AG20443 (cell line): ENCODE measurements at regions not wholly inside any gene's neighbourhood (a gene's known extent, or its start where the extent isn't known, plus 50 kb on each side); places are given as distances from the start of the nearest gene placed in this dataset.

Experiments used
- DNase-seq: peaks from one replicate; pipeline ENCODE4 v3.0.0; 2012; ENCODE audit warnings: low spot score, mixed read lengths

- no peak for DNase-seq
These were observed 1102.7 kb upstream of the EEF2KMT start for GRCh38 chr16:6200271-6200670.

DNA sequence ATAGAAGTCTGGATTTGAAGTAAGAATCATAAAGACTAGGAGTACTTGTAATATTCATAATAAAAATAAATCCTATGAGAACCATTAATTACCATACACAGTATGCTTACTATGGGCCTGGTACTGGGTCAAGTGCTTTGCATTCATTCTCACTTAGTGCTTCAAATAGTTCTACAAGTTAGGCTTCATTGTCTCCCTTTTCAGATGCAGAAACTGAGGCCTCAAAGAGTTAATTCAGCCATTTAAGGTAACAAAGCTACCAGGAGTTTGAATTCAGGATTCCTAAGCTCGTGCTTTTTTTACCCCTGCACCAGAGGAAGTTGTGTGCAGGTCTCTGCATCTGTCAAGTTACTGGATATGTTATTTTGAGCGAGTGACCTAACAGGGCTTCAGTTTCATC, 1098.4 kb upstream of the EEF2KMT start:
- no peak for DNase-seq

DNA sequence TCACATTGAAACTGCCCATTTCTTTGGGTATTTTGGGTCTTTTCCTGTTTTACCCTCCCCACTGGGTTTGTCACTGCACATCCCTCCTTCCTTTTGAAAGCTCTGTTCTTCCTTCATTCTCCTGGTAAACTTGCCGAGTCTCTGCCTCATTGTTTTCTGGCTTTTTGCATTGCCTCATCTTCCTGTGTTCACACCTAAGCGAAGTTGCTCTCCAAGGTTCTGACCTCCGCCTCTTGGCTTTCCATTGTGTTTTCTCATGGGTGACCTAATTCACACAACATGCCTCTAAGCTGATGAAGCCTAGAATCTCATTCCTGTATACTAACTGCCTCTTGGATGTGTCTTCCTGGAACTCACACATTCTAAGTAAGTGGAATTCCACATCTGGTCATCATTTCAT, 1096.1 kb upstream of the EEF2KMT start:
- DNase-seq, result no peak

GRCh38 chr16:6192984-6193383, 1095.4 kb upstream of the EEF2KMT start:
- DNase-seq, result no peak

GRCh38 chr16:6192532-6192931, 1094.9 kb upstream of the EEF2KMT start:
- no peak for DNase-seq

DNA sequence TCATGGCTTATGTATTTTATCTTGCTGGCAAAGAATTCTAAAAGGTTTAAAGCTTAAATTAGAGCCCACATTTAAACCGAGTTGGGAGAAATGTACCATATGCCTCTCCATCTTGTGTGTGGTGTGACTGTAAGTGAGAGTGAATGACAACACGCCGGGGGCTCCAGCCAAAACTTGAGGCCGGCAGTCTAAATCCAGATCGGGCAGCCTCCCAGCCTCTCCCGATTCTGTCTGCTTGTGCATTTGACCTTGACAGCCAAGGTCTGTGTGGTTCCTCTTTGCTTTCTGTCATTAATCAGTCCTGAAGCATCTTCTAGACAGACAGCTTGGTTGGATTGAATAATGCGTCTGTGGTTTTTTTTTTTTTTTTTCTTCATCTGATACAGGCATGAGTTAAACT, 1093.2 kb upstream of the EEF2KMT start:
- no peak for DNase-seq

DNA sequence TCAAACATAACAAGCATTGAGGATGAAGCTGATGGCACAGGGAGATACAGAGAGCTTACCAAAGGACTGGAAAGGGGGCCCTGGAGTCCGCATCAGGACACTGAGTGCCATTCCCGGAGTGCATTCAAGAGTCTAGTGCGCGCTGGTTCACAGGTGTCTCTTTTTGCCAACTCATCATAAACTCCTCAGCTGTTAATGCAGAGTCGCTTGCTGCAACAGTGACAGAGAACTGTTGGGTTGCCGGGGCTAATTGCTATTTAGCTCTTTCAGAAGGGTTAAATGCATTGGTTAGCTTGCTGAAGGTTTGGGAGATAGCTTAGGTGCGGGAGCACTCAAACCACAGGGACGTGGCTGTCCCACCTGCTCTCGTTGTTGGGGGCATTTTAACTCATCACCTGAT, 1091.6 kb upstream of the EEF2KMT start:
- DNase-seq, result no peak

DNA sequence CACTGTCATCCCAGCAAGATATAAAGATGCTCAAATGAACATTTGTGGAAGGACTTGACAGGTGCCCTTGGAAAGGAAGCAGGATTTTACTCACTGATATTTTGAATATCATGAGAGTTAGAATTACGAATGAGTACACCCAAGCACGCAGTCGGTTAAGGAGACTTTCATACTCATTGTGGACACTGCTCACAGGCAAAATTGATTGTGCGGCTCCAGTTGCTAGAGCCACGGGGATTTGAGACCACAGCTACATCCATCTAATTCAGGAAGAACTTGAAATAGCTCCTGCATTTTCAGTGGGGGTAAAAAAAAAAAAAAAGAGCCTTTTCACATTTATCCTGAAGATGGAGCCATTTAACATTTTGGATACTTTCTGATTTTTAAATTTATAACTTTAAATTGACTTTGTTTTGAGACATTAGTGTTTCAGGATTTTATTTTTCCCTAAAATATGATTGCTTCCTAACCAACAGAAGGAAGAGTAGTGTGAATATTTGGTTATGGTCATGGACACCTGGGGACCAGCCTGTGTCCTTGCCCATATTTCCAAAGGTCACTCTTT, 1080.1 kb upstream of the EEF2KMT start:
- no peak for DNase-seq

GRCh38 chr16:6170022-6170421, 1072.4 kb upstream of the EEF2KMT start:
- no peak for DNase-seq

GRCh38 chr16:6165330-6165979, 1067.9 kb upstream of the EEF2KMT start:
- DNase-seq, result no peak

- DNase-seq, result no peak
These were observed 1063.3 kb upstream of the EEF2KMT start for GRCh38 chr16:6160871-6161270.

DNA sequence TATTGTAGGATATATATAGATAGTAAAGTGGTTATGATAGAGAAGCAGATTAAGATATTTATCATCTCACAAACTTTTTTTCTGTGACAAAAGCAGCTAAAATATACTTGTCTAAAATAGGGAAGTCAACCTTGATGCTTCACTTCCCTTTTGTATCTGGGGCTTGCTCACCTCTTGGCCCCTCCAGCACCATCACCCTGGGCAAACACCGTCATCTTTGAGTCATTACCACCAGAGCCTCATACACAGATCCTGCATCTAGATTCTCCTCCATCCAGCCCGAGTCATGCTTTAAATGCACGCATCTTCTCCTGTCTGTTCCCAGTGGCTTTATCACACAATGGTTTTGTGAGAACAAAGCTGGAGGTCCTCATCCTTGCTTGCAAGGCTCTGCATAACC, 1062.7 kb upstream of the EEF2KMT start:
- DNase-seq, result no peak

DNA sequence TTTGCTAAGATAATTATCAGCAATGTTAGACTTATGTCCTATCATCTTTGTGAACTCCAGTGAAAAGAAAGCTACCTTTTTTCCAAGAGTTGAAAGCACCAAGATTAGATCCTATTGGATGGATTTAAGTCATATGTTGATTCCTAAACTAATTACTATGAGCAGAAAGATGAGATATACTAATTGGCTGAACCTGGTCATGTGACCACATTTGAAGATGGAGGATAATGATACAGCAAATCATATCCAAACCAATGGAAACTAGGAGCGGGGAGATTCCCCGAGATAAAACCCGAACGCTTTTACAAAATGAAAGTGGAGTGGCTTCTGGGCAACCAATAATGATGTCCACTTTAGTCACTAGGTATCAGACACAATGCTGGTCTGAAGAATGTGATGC, 1060.2 kb upstream of the EEF2KMT start:
- no peak for DNase-seq

DNA sequence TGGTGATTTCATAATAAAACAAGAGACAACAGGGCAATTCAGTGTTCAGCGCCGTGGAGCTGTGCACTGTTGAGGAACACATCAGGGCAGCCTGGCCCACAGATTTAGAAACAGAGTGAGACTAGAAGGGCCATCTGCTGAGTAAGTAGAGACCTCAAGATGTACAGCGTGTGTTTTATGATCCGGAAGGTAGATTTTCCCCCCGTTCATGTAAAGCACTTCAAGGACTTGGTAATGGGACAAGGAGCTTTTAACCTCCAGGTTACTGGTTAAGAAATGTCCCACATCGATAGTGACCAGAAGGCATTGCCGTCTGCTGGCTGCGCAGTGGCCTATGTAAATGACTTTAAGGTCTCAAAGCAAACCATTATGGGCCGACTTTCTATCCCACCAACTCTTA, 1057.7 kb upstream of the EEF2KMT start:
- DNase-seq, result no peak

DNA sequence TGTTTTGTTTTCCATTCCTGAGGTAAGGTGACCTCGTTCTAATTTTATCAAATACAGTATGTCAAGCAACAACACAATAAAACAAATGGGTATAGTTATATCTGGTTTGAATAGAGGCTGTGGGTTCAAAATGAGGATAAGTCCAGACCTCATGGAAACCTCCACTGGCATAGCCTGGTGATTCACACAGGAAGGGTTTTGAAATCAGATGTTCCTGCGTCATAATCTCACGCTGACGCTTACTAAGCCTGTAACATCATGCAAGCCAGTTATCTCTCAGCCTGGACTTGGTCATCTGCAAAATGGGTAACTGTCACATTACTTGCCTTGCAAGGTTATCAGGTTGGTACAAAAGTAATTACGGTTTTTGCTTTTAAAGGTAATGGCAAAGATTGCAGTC, 1056.3 kb upstream of the EEF2KMT start:
- DNase-seq, result no peak

DNA sequence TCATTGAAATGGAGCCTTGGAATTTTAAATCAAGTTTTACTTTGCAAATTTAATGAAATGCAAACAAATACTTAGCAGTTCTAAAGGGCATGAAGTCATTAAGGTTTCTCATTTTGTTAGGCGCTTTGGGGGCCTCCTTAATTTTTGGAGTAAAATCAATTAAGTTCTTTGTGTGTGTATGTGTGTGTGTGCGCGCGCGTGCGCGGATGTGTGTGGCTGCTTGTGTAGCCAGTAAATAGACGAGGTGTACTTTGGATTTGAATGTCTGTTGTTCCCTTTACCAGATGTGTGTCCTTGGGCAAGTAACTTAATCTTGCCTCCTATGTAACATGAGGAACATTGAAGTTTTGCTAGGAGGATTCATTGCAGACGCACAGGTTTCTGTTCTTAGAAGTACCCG, 1051.4 kb upstream of the EEF2KMT start:
- DNase-seq, result no peak

DNA sequence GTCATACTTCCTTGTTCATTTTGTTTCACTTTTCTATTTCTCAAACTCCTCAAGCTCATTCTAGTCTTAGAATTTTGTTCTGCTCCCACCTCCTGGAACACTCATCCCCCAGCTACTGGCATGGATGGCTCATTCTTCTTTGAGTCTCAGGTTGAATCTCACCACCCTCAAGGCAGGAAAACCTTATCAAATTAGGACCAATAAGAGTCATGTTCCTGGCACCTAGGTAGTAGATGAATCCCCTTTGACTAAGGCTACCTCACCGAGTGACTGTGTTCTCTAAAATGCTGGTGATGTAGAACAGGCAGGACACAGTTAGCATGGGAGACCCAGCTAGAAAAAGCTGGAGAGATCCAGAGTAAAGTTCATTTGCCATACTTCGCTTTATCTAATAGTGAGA, 1050.8 kb upstream of the EEF2KMT start:
- no peak for DNase-seq

DNA sequence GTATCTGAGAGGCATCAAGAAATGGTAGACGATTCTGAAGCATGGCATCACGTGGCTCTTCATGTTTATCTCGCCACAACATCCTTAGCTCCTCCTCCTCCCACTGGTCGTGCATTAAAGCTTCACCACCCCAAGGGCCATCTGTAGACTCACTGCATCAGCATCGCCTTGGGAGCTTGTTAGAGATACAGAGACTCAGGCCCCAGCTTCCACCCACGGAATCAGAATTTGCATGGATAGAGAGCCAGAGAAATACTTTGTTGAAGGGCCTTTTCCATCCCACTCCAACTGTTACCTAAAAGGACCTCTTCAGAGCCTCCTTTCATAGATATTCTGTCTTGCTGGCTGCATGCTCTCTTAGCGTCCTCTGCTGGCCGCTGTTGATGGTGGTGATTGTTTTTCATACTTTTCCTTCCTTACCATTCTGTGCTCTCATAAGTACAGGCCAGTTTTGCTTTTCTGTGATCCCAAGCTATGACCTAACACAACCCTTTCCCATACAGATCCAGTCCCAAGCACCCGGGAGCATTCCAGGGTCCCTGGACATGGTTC, 1049.4 kb upstream of the EEF2KMT start:
- no peak for DNase-seq

GRCh38 chr16:6146356-6146755, 1048.8 kb upstream of the EEF2KMT start:
- DNase-seq, result no peak

GRCh38 chr16:6144463-6144862, 1046.9 kb upstream of the EEF2KMT start:
- DNase-seq, result no peak

DNA sequence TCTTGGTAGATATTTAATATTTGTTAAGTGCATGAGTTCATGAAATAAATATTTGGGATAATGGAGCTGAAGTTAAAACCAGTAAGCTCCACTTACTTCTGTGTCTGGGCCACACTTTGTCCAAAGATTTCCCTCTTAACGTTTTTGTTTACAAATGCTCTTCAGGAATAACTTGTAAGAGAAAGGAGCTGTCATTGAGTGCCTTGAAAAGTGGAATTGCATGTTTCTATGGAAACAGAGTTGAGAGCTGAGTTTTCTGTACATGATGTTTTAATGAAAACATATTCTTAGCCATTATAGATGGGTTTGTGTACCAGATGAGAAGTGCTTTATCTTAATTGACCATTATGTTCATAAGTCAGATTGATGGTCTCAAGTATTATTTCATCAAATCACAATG, 1045.4 kb upstream of the EEF2KMT start:
- DNase-seq, result no peak

- DNase-seq, result no peak
These were observed 1035.5 kb upstream of the EEF2KMT start for GRCh38 chr16:6133009-6133557.

GRCh38 chr16:6132121-6132520, 1034.5 kb upstream of the EEF2KMT start:
- DNase-seq, result no peak

DNA sequence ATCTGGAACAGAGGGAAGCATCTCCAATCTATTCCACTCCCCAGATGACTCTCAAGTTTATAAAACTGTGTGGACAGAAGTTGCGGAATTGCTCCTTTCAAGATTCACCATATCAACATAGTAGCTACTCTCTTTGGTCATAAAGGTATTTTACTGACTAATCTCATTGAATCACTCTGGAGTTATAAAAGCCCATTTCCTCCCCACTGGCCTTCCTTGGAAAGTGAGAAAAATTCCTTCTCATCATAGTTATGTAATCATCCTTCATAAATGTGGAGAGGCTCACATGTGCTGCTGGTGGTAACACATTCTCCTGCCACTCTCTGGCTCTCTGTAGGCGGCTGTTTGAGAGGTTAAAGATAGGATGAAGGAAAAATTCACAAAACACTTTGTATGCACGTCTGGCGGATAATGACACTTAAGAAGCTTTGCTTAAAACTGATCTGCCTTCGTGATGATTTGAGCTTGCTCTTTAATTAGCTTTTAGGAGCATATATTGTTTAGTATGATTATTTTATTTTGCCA, 1034.0 kb upstream of the EEF2KMT start:
- no peak for DNase-seq
